SK-N-SH (cell line): ENCODE measurements at regions not wholly inside any gene's neighbourhood (a gene's known extent, or its start where the extent isn't known, plus 50 kb on each side); places are given as distances from the start of the nearest gene placed in this dataset.

Source experiments
- CTCF ChIA-PET: fragments of 300-600, 350-600 bp; formaldehyde crosslinking; extraction: SDS; loops from one replicate; lab custom pipeline; 2021; lab: Yijun Ruan, JAX
- POLR2A ChIA-PET: fragments of 350-600 bp; sonication (Branson Sonifier 250); formaldehyde crosslinking; extraction: SDS; loops from one replicate; lab custom pipeline; 2020; ENCODE audit warnings: antibody characterized with exemption, inconsistent platforms; lab: Yijun Ruan, JAX
- DNase-seq: peaks from one replicate; pipeline ENCODE4 v3.0.0; 2012
- H2AFZ ChIP-seq: fragments of 200-600 bp; sonication (generic); 2 replicates; pipeline ENCODE4 v1.8.1; 2016; ENCODE audit warnings: antibody characterized with exemption, mild to moderate bottlenecking, low read depth
- H3F3A ChIP-seq: fragments of 200-600 bp; sonication (generic); replicated peaks from 2 replicates; pipeline ENCODE3; 2016; ENCODE audit warnings: antibody characterized with exemption, mild to moderate bottlenecking; ENCODE audit not compliant: insufficient read depth
- H3K27ac ChIP-seq, 2 experiments: fragments of 200-500 bp in 1 of 2; fragments of 200-600 bp in 1 of 2; sonication (Bioruptor generic) in 1 of 2; sonication (generic), shearing (Covaris generic) in 1 of 2; 2 replicates each; pipeline versions ENCODE4 v1.5.1 to v1.6.1; 2014 to 2016; ENCODE audit warnings: low read depth in 2 of 2, inconsistent platforms in 1 of 2, low read length in 1 of 2, mild to moderate bottlenecking in 1 of 2, mixed read lengths in 1 of 2
- H3K27me3 ChIP-seq: fragments of 200-600 bp; sonication (generic), shearing (Covaris generic); 2 replicates; pipeline ENCODE4 v1.6.1; 2016; ENCODE audit warnings: mixed run types; ENCODE audit not compliant: insufficient read depth
- H3K36me3 ChIP-seq, 2 experiments: fragments of 200-500 bp in 1 of 2; fragments of 200-600 bp in 1 of 2; sonication (Bioruptor generic) in 1 of 2; sonication (generic) in 1 of 2; replicated peaks in 1 of 2; 2 replicates each; pipeline versions ENCODE3 to v1.5.1; 2014 to 2016; ENCODE audit warnings: low read length in 1 of 2, mild to moderate bottlenecking in 1 of 2; ENCODE audit not compliant: insufficient read depth in 2 of 2, control insufficient read depth in 1 of 2
- H3K4me1 ChIP-seq, 2 experiments: fragments of 200-500 bp in 1 of 2; fragments of 200-600 bp in 1 of 2; sonication (Bioruptor generic) in 1 of 2; sonication (generic), shearing (Covaris generic) in 1 of 2; 2 replicates each; pipeline versions ENCODE4 v1.5.1 to v1.6.1; 2014 to 2016; ENCODE audit warnings: low read depth in 1 of 2, low read length in 1 of 2, mixed run types in 1 of 2; ENCODE audit not compliant: insufficient read depth in 2 of 2, control insufficient read depth in 1 of 2
- H3K4me2 ChIP-seq: fragments of 200-600 bp; sonication (generic), shearing (Covaris generic); 2 replicates; pipeline ENCODE4 v1.6.1; 2017; ENCODE audit warnings: mixed run types
- H3K4me3 ChIP-seq, 2 experiments: fragments of 200-500 bp in 1 of 2; fragments of 200-600 bp in 1 of 2; sonication (Bioruptor generic) in 1 of 2; sonication (generic), shearing (Covaris generic) in 1 of 2; 2 replicates each; pipeline versions ENCODE4 v1.5.1 to v1.8.1; 2014 to 2016; ENCODE audit warnings: low read depth in 2 of 2, inconsistent platforms in 1 of 2, low read length in 1 of 2, mild to moderate bottlenecking in 1 of 2, mixed read lengths in 1 of 2, moderate library complexity in 1 of 2
- H3K79me2 ChIP-seq: fragments of 200-600 bp; sonication (generic); 2 replicates; pipeline ENCODE4 v1.8.1; 2017; ENCODE audit warnings: mild to moderate bottlenecking; ENCODE audit not compliant: insufficient read depth
- H3K9ac ChIP-seq: fragments of 200-600 bp; sonication (generic); 2 replicates; pipeline ENCODE4 v1.6.1; 2017; ENCODE audit warnings: mixed run types
- H3K9me2 ChIP-seq: fragments of 200-600 bp; sonication (generic); 2 replicates; pipeline ENCODE4 v1.6.1; 2017; ENCODE audit warnings: mixed run types
- H3K9me3 ChIP-seq: fragments of 200-600 bp; sonication (generic); 2 replicates; pipeline ENCODE4 v1.6.1; 2017; ENCODE audit warnings: mixed run types, mild to moderate bottlenecking, moderate library complexity
- H4K20me1 ChIP-seq: fragments of 200-600 bp; sonication (generic); 2 replicates; pipeline ENCODE4 v1.6.1; 2017; ENCODE audit warnings: mild to moderate bottlenecking, mixed run types; ENCODE audit not compliant: insufficient read depth
- CHD2 ChIP-seq: fragments of 150-350 bp; IDR thresholded peaks from 2 replicates; pipeline ENCODE4 v1.6.1; 2018; ENCODE audit warnings: low read length; ENCODE audit not compliant: partially characterized antibody
- EP300 ChIP-seq, 2 experiments: IDR thresholded peaks; 2 replicates each; pipeline versions ENCODE4 v1.4.0 to v1.6.1; 2012; ENCODE audit warnings: borderline replicate concordance in 1 of 2, low read depth in 1 of 2, low read length in 1 of 2
- FOSL2 ChIP-seq: IDR thresholded peaks from 2 replicates; pipeline ENCODE4 v1.4.0; 2012; ENCODE audit warnings: low read depth, mild to moderate bottlenecking, moderate library complexity, borderline replicate concordance
- FOXM1 ChIP-seq: IDR thresholded peaks from 2 replicates; pipeline ENCODE4 v1.4.0; 2012; ENCODE audit warnings: low read depth, mild to moderate bottlenecking
- IRF3 ChIP-seq: fragments of 150-350 bp; IDR thresholded peaks from 2 replicates; pipeline ENCODE4 v1.6.1; 2016; ENCODE audit warnings: mild to moderate bottlenecking, low read depth, low read length
- MAX ChIP-seq: IDR thresholded peaks from 2 replicates; pipeline ENCODE4 v1.4.0; 2012; ENCODE audit warnings: low read depth
- MEF2A ChIP-seq: IDR thresholded peaks from 2 replicates; pipeline ENCODE4 v1.4.0; 2012; ENCODE audit warnings: low read depth, borderline replicate concordance
- MXI1 ChIP-seq: IDR thresholded peaks from 2 replicates; pipeline ENCODE4 v1.6.1; 2012; ENCODE audit warnings: mild to moderate bottlenecking, low read depth, low read length, improper control_type of control experiment
- NFIC ChIP-seq: IDR thresholded peaks from 2 replicates; pipeline ENCODE4 v1.4.0; 2012; ENCODE audit warnings: borderline replicate concordance
- NRF1 ChIP-seq: IDR thresholded peaks from 2 replicates; pipeline ENCODE4 v1.6.1; 2012; ENCODE audit warnings: low read depth, mild to moderate bottlenecking, low read length
- POLR2AphosphoS5 ChIP-seq: IDR thresholded peaks from 2 replicates; pipeline ENCODE4 v1.6.1; 2012; ENCODE audit warnings: low read depth, low read length
- RAD21 ChIP-seq: IDR thresholded peaks from 2 replicates; pipeline ENCODE4 v1.6.1; 2012; ENCODE audit warnings: mild to moderate bottlenecking, low read length
- REST ChIP-seq: IDR thresholded peaks from 2 replicates; pipeline ENCODE4 v1.6.1; 2012; ENCODE audit warnings: mild to moderate bottlenecking, low read depth, low read length, moderate library complexity
- RFX5 ChIP-seq: IDR thresholded peaks from 2 replicates; pipeline ENCODE4 v1.6.1; 2012; ENCODE audit warnings: mild to moderate bottlenecking, improper control_type of control experiment, low read length
- SIN3A ChIP-seq: IDR thresholded peaks from 2 replicates; pipeline ENCODE4 v1.6.1; 2012; ENCODE audit warnings: low read depth, mild to moderate bottlenecking, low read length, moderate library complexity, borderline replicate concordance
- TCF12 ChIP-seq: IDR thresholded peaks from 2 replicates; pipeline ENCODE4 v1.4.0; 2012
- TEAD4 ChIP-seq: IDR thresholded peaks from 2 replicates; pipeline ENCODE4 v1.4.0; 2012; ENCODE audit warnings: mild to moderate bottlenecking, borderline replicate concordance; ENCODE audit not compliant: insufficient read depth
- WGBS: methylation state at CpG from one replicate; pipeline ENCODE4 v1.1.6; 2017; ENCODE audit warnings: low lambda C conversion rate; 5-methylcytosine and 5-hydroxymethylcytosine counted together

- H3K36me3 ChIP-seq, result no peaks in the 10 kb centered on the region
- H3K9me2 ChIP-seq, result no peaks in the 10 kb centered on the region
- DNase-seq, result no peak
- H2AFZ ChIP-seq, result no peak overlapping the region
- H3F3A ChIP-seq, result no peaks in the 10 kb centered on the region
- no peak overlapping the region for H3K27ac ChIP-seq
- H3K4me1 ChIP-seq, result peaks cover 0 to 4% of the 10 kb centered on the region in 2 experiments; a peak in 1 of 4 replicates
- no peak overlapping the region for H3K4me3 ChIP-seq
- H3K4me2 ChIP-seq, result no peak overlapping the region
- H3K27me3 ChIP-seq, result no peaks in the 10 kb centered on the region; the same call in 1 of the 2 replicates
- ChIA-PET CTCF (no interaction called here), POLR2A (no interaction called here)
- no peaks in the 10 kb centered on the region for H3K79me2 ChIP-seq
- H4K20me1 ChIP-seq, result no peaks in the 10 kb centered on the region
- H3K9me3 ChIP-seq, result no peaks in the 10 kb centered on the region
- TF ChIP-seq SIN3A (no peak), NRF1 (no peak), MXI1 (no peak)
- TF ChIP-seq, all 33 proteins: peak for 0
- H3K9ac ChIP-seq, result no peak overlapping the region
- WGBS, result 9% methylated on average over 6 of the region's 11 CpGs
Measured at GRCh38 chr22:49487950-49488349, 339.7 kb downstream of the BRD1 start.

- no peak for TF ChIP-seq RAD21
- TF ChIP-seq MXI1, result no peak
- TF ChIP-seq FOSL2, result no peak
- no peak for TF ChIP-seq IRF3
- no peak for TF ChIP-seq TEAD4
- TF ChIP-seq NRF1, result no peak
- no peak for TF ChIP-seq EP300 (IDR thresholded peaks at IDR 0.05; ENCODE audit: borderline replicate concordance in 1 of 2, low read depth in 1 of 2, low read length in 1 of 2)
- TF ChIP-seq NFIC, result no peak
- no peak for TF ChIP-seq FOXM1
- no peak for TF ChIP-seq MAX
- TF ChIP-seq, all 33 proteins: peak for 0
- ChIA-PET POLR2A (no interaction called here), CTCF (no interaction called here)
- Histone ChIP-seq H3K36me3 (no peaks in the 10 kb centered on the region), H3K4me3 (no peak overlapping the region), H3K79me2 (no peaks in the 10 kb centered on the region), H4K20me1 (no peaks in the 10 kb centered on the region), H3K9ac (no peak overlapping the region), H3K9me3 (no peaks in the 10 kb centered on the region), H3F3A (no peaks in the 10 kb centered on the region), H3K4me1 (no peaks in the 10 kb centered on the region), H3K4me2 (no peak overlapping the region), H3K27ac (no peak overlapping the region), H3K27me3 (no peaks in the 10 kb centered on the region; the same call in 1 of the 2 replicates), H2AFZ (no peak overlapping the region), H3K9me2 (no peaks in the 10 kb centered on the region)
- 29% methylated on average over 7 of the region's 7 CpGs for WGBS
- no peak for DNase-seq
Measured at GRCh38 chr22:49486225-49486624, 341.4 kb downstream of the BRD1 start.

- Histone ChIP-seq H3K9me2 (no peaks in the 10 kb centered on the region), H3K4me2 (no peak overlapping the region), H3K79me2 (no peaks in the 10 kb centered on the region), H3K27ac (no peak overlapping the region), H3K4me3 (no peak overlapping the region), H3K9me3 (no peaks in the 10 kb centered on the region), H2AFZ (no peak overlapping the region), H3K9ac (no peak overlapping the region), H3F3A (no peaks in the 10 kb centered on the region), H4K20me1 (no peaks in the 10 kb centered on the region), H3K27me3 (no peaks in the 10 kb centered on the region; the same call in 1 of the 2 replicates), H3K36me3 (no peaks in the 10 kb centered on the region), H3K4me1 (no peaks in the 10 kb centered on the region)
- no peak for DNase-seq
- CTCF ChIA-PET, result no interaction called here
- POLR2A ChIA-PET, result no interaction called here
- 3% methylated on average over 5 of the region's 6 CpGs for WGBS
- TF ChIP-seq CHD2, result no peak
- TF ChIP-seq MEF2A, result no peak
- TF ChIP-seq REST, result no peak
- no peak for TF ChIP-seq RFX5
- TF ChIP-seq TCF12, result no peak
- no peak for TF ChIP-seq POLR2AphosphoS5
Measured at GRCh38 chr22:49483946-49484345, 343.7 kb downstream of the BRD1 start.
